Mesenchymal stem cell (in vitro differentiated cells and primary cell): ENCODE measurements at regions not wholly inside any gene's neighbourhood (a gene's known extent, or its start where the extent isn't known, plus 50 kb on each side); places are given as distances from the start of the nearest gene placed in this dataset.

Source experiments
- DNase-seq: peaks from one replicate; pipeline ENCODE4 v3.0.0-alpha.2; 2013
- H2AFZ ChIP-seq: one replicate; pipeline ENCODE4 v1.6.1; 2013; ENCODE audit warnings: low read depth, mild to moderate bottlenecking, control low read depth, inconsistent platforms, low read length, moderate library complexity
- H2AK5ac ChIP-seq: 2 replicates; pipeline ENCODE4 v1.6.1; 2013; ENCODE audit warnings: low read length, moderate library complexity, mild to moderate bottlenecking, inconsistent platforms; ENCODE audit not compliant: severe bottlenecking
- H2BK120ac ChIP-seq: one replicate; pipeline ENCODE4 v1.6.1; 2013; ENCODE audit warnings: low read depth, mild to moderate bottlenecking, inconsistent platforms, low read length, moderate library complexity
- H2BK12ac ChIP-seq, 2 experiments: one replicate each; pipeline ENCODE4 v1.6.1; 2013; ENCODE audit warnings: inconsistent platforms in 2 of 2, low read length in 2 of 2, mild to moderate bottlenecking in 2 of 2, moderate library complexity in 2 of 2, control low read depth in 1 of 2
- H2BK15ac ChIP-seq: one replicate; pipeline ENCODE4 v1.6.1; 2013; ENCODE audit warnings: mild to moderate bottlenecking, low read depth, inconsistent platforms; ENCODE audit not compliant: poor library complexity, severe bottlenecking
- H2BK5ac ChIP-seq: 2 replicates; pipeline ENCODE4 v1.6.1; 2013; ENCODE audit warnings: low read depth, mild to moderate bottlenecking, low read length, control low read depth, inconsistent platforms; ENCODE audit not compliant: poor library complexity, severe bottlenecking
- H3K14ac ChIP-seq, 2 experiments: one replicate each; pipeline ENCODE4 v1.6.1; 2013; ENCODE audit warnings: inconsistent platforms in 2 of 2, low read length in 2 of 2, control low read depth in 1 of 2, mild to moderate bottlenecking in 1 of 2, moderate library complexity in 1 of 2
- H3K18ac ChIP-seq, 2 experiments: one replicate each; pipeline ENCODE4 v1.6.1; 2013; ENCODE audit warnings: inconsistent platforms in 2 of 2, low read length in 2 of 2, control low read depth in 1 of 2, low read depth in 1 of 2, mild to moderate bottlenecking in 1 of 2
- H3K23ac ChIP-seq, 2 experiments: one replicate each; pipeline ENCODE4 v1.6.1; 2013; ENCODE audit warnings: inconsistent platforms in 2 of 2, low read length in 2 of 2, mild to moderate bottlenecking in 2 of 2, moderate library complexity in 2 of 2, control low read depth in 1 of 2
- H3K27ac ChIP-seq: 2 replicates; pipeline ENCODE4 v1.5.1; 2013; ENCODE audit warnings: mild to moderate bottlenecking, moderate library complexity, low read length, control low read depth, inconsistent platforms; ENCODE audit not compliant: poor library complexity, severe bottlenecking
- H3K27me3 ChIP-seq, 2 experiments: 2 replicates each; pipeline versions ENCODE4 v1.6.1 to v1.7.0; 2013; ENCODE audit warnings: low read length in 2 of 2, mild to moderate bottlenecking in 2 of 2, moderate library complexity in 2 of 2, control low read depth in 1 of 2, inconsistent platforms in 1 of 2; ENCODE audit not compliant: control insufficient read depth in 1 of 2, insufficient read depth in 1 of 2
- H3K36me3 ChIP-seq, 2 experiments: 2 replicates each; pipeline versions ENCODE4 v1.6.1 to v1.7.0; 2013; ENCODE audit warnings: low read length in 2 of 2, control low read depth in 1 of 2, inconsistent platforms in 1 of 2, low read depth in 1 of 2, mild to moderate bottlenecking in 1 of 2; ENCODE audit not compliant: insufficient read depth in 2 of 2, control insufficient read depth in 1 of 2
- H3K4ac ChIP-seq, 2 experiments: one replicate each; pipeline ENCODE4 v1.6.1; 2013; ENCODE audit warnings: inconsistent platforms in 2 of 2, low read length in 2 of 2, mild to moderate bottlenecking in 2 of 2, moderate library complexity in 2 of 2, control low read depth in 1 of 2, low read depth in 1 of 2
- H3K4me1 ChIP-seq: 2 replicates; pipeline ENCODE4 v1.6.1; 2013; ENCODE audit warnings: low read depth, low read length, control low read depth; ENCODE audit not compliant: control insufficient read depth, insufficient read depth
- H3K4me2 ChIP-seq: 2 replicates; pipeline ENCODE4 v1.6.1; 2013; ENCODE audit warnings: low read length, mild to moderate bottlenecking, inconsistent platforms; ENCODE audit not compliant: poor library complexity, severe bottlenecking
- H3K4me3 ChIP-seq, 2 experiments: 2 replicates each; pipeline versions ENCODE4 v1.5.1 to v1.7.0; 2013; ENCODE audit warnings: low read length in 2 of 2, mild to moderate bottlenecking in 2 of 2, control low read depth in 1 of 2, low read depth in 1 of 2; ENCODE audit not compliant: insufficient read depth in 1 of 2
- H3K79me1 ChIP-seq: replicated peaks from 2 replicates; pipeline ENCODE4 v1.6.1; 2013; ENCODE audit warnings: mild to moderate bottlenecking, control low read depth, low read length, inconsistent platforms; ENCODE audit not compliant: poor library complexity, severe bottlenecking
- H3K9ac ChIP-seq: 2 replicates; pipeline ENCODE4 v1.7.0; 2013; ENCODE audit warnings: mild to moderate bottlenecking, low read length, moderate library complexity
- H3K9me3 ChIP-seq: 2 replicates; pipeline ENCODE4 v1.7.0; 2013; ENCODE audit warnings: mild to moderate bottlenecking, low read length; ENCODE audit not compliant: control insufficient read depth
- H4K8ac ChIP-seq: one replicate; pipeline ENCODE4 v1.6.1; 2013; ENCODE audit warnings: inconsistent platforms, mild to moderate bottlenecking, low read length, moderate library complexity
- H4K91ac ChIP-seq: one replicate; pipeline ENCODE4 v1.6.1; 2013; ENCODE audit warnings: mild to moderate bottlenecking, low read length, inconsistent platforms
- WGBS: methylation state at CpG from one replicate; pipeline ENCODE4 v1.1.7; 2013; ENCODE audit warnings: mixed read lengths; 5-methylcytosine and 5-hydroxymethylcytosine counted together

- Histone ChIP-seq H3K79me1 (no peaks in the 10 kb centered on the region), H4K91ac (no peak overlapping the region), H3K4ac (no peak overlapping the region), H3K4me1 (no peaks in the 10 kb centered on the region), H3K9me3 (no peaks in the 10 kb centered on the region), H3K14ac (no peak overlapping the region), H3K23ac (no peak overlapping the region), H2BK120ac (no peak overlapping the region), H2AFZ (no peak overlapping the region), H4K8ac (no peak overlapping the region), H3K18ac (no peak overlapping the region), H3K27me3 (no peaks in the 10 kb centered on the region), H3K36me3 (no peaks in the 10 kb centered on the region), H2BK15ac (no peak overlapping the region), H3K27ac (no peak overlapping the region), H3K4me3 (no peak overlapping the region), H3K4me2 (no peak overlapping the region), H3K9ac (no peak overlapping the region), H2BK5ac (no peak overlapping the region), H2BK12ac (no peak overlapping the region), H2AK5ac (no peak overlapping the region)
- no CpG with 5 or more reads among the region's 1 CpG for WGBS
- DNase-seq, result no peak
Measured at GRCh38 chr4:141804836-141805235, 168.5 kb downstream of the IL15 start.

- no peak overlapping the region for H3K4ac ChIP-seq
- 73% methylated on average over 3 of the region's 4 CpGs for WGBS
- no peak overlapping the region for H3K4me3 ChIP-seq
- H3K4me1 ChIP-seq, result no peaks in the 10 kb centered on the region
- H3K27me3 ChIP-seq, result no peaks in the 10 kb centered on the region
- H2AK5ac ChIP-seq, result no peak overlapping the region
- peak; percentile 18 for DNase-seq
- H3K36me3 ChIP-seq, result no peaks in the 10 kb centered on the region
- H3K9me3 ChIP-seq, result no peaks in the 10 kb centered on the region
- no peak overlapping the region for H4K91ac ChIP-seq
- H3K79me1 ChIP-seq, result no peaks in the 10 kb centered on the region
- no peak overlapping the region for H2AFZ ChIP-seq
- H3K4me2 ChIP-seq, result no peak overlapping the region
- H2BK15ac ChIP-seq, result no peak overlapping the region
- no peak overlapping the region for H3K23ac ChIP-seq
- no peak overlapping the region for H2BK12ac ChIP-seq
- peak overlapping the region; percentile 12 for H2BK5ac ChIP-seq
- no peak overlapping the region for H3K9ac ChIP-seq
- H4K8ac ChIP-seq, result no peak overlapping the region
- H3K18ac ChIP-seq, result no peak overlapping the region
- H2BK120ac ChIP-seq, result no peak overlapping the region
- H3K14ac ChIP-seq, result no peak overlapping the region
- H3K27ac ChIP-seq, result peak overlapping the region; percentile 68
Measured at GRCh38 chr4:141807103-141807891, 170.9 kb downstream of the IL15 start.

GRCh38 chr4:141810038-141810711 is 173.8 kb downstream of the IL15 start:
- Histone ChIP-seq H3K27me3 (no peaks in the 10 kb centered on the region), H2AK5ac (no peak overlapping the region), H2BK15ac (no peak overlapping the region), H3K4me2 (no peak overlapping the region), H2BK5ac (no peak overlapping the region), H3K27ac (no peak overlapping the region), H3K4me1 (no peaks in the 10 kb centered on the region), H4K8ac (no peak overlapping the region), H3K36me3 (no peaks in the 10 kb centered on the region), H2AFZ (no peak overlapping the region), H3K23ac (no peak overlapping the region), H3K18ac (no peak overlapping the region), H4K91ac (no peak overlapping the region), H3K9ac (no peak overlapping the region), H3K4ac (no peak overlapping the region), H3K4me3 (no peak overlapping the region), H2BK12ac (no peak overlapping the region), H3K79me1 (no peaks in the 10 kb centered on the region), H2BK120ac (no peak overlapping the region), H3K9me3 (no peaks in the 10 kb centered on the region), H3K14ac (no peak overlapping the region)
- 66% methylated on average over 4 of the region's 5 CpGs for WGBS
- no peak for DNase-seq

GRCh38 chr4:141810712-141811375 is 174.5 kb downstream of the IL15 start:
- DNase-seq, result no peak
- Histone ChIP-seq H3K36me3 (no peaks in the 10 kb centered on the region), H2BK120ac (no peak overlapping the region), H3K9ac (no peak overlapping the region), H3K14ac (no peak overlapping the region), H3K4me3 (no peak overlapping the region), H2BK12ac (no peak overlapping the region), H2AK5ac (peak overlapping the region; percentile 43), H4K8ac (no peak overlapping the region), H3K4me2 (no peak overlapping the region), H3K23ac (no peak overlapping the region), H2BK5ac (no peak overlapping the region), H3K18ac (no peak overlapping the region), H3K27ac (no peak overlapping the region), H3K4ac (no peak overlapping the region), H3K9me3 (no peaks in the 10 kb centered on the region), H3K4me1 (no peaks in the 10 kb centered on the region), H4K91ac (no peak overlapping the region), H2BK15ac (no peak overlapping the region), H3K79me1 (no peaks in the 10 kb centered on the region), H2AFZ (no peak overlapping the region), H3K27me3 (no peaks in the 10 kb centered on the region)
- WGBS, result 90% methylated on average over 6 of the region's 6 CpGs
